Right hindlimb (tissue), 1 donor: ENCODE measurements at regions not wholly inside any gene's neighbourhood (a gene's known extent, or its start where the extent isn't known, plus 50 kb on each side); places are given as distances from the start of the nearest gene placed in this dataset.
"Not testable (repeated sequence)": the region's sequence is repeated elsewhere in the genome, so short reads cannot be mapped to it uniquely, and the experiment has no call there.

Experiments used
- DNase-seq: peaks from one replicate; pipeline ENCODE4 v3.0.0-alpha.2; 2018

DNA sequence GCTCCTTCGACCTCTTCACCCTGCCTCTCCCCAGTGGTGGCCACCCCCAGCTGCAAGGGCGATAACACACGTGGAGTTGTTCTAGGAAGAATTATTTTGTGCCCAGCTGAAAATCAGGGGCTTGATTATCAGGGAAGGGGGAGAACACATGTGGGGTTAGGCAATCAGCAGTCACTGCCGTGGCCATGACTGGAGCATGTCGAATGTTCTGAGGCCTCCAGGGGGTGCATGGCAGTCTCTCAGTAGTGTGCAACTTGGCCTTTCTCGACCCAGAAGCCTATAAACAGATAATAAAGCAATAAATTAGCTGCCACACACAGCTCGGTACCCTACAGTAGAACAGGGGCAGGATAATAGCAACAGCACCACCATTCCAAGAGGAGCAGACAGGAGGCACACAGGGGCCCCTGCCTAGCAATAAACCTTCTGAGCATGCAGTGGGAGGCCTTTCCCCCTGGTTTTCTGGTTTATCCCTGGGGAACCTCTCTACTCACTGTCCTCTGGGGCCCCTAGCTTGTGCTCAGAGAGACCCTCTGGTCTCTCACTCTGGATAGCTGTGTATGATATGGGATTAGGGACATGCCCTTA, 308.2 kb upstream of the PLGLB2 start:
- DNase-seq = not testable (repeated sequence)

DNA sequence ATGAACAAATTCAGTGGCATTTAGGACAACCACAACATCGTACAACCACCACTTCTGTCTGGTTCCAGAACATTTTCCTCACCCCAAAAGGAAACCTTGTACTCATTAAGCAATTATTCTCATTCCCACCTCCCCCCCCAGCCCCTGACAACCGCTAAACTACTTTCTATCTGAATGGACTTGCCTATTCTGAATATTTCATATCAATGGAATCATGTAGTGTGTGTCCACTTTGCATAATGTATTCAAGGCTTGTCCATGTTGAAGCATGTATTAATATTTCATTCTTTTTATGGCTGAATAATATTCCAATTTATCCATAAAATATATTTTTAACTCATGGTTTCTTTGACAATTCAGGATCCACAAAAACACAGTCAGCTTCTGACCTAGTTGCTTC, 307.2 kb upstream of the PLGLB2 start:
- DNase-seq = not testable (repeated sequence)

DNA sequence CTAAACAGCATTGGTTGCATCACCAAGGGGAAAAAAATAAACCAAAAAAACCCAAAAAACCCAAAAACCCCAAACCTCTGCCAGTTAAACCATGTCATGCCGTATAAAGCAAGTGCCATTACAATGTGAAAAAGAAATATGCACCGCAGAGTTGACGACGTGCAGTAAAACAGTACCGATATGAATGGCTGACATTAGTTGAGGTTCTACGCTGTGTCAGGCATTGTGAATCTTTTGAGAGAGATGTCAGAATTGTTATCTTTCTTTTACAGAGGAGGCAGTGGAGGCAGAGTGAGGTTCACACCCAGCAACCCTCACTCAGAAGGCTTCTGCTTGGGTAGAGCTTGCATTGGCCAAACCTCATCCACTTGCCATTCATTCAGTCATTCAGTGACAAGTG, 306.5 kb upstream of the PLGLB2 start:
- DNase-seq = not testable (repeated sequence)

DNA sequence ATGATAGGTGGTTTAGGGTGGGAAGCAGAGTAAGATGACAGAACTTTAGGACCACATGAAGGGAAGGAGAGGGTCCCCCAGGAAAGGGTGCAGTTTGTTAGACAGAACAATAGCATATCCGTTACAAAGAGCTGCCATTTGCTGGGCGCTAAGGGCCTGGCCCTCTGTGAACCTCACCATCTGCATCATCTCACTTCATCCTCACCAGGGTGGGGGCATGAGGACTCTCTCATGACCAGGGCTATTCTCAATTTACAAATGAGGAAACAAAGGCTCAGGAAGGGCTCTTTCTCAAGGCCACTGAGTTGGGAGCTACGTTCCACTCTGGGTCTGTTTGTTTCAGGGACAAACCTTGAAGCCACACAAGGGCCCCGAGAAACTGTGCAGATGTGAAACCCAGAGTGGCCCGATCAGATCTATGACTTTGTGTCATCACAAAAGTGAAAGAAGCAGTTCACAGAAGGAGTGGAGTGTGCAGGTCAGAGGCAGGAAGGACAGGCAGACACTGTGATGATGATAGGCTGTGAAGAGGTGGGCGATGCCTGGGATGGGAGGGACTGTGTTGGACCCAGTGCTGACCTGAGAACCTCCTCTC, 304.8 kb upstream of the PLGLB2 start:
- not testable (repeated sequence) for DNase-seq

DNA sequence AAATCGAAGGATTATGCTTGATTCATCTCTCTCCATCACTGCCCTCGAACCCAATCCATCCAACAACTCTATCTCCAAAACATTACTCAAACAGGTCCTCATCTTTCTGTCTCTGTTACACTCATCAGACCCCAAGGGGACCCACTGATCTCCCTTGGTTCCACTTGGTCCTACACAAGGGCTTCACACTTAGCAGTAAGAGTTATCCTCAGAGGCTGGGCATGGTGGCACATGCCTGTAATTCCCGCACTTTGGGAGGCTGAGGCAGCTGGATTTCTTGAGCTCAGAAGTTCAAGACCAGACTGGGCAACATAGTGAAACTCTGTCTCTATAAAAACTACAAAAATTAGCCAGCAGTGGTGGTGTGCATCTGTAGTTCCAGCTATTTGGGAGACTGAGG, 302.9 kb upstream of the PLGLB2 start:
- DNase-seq = not testable (repeated sequence)

DNA sequence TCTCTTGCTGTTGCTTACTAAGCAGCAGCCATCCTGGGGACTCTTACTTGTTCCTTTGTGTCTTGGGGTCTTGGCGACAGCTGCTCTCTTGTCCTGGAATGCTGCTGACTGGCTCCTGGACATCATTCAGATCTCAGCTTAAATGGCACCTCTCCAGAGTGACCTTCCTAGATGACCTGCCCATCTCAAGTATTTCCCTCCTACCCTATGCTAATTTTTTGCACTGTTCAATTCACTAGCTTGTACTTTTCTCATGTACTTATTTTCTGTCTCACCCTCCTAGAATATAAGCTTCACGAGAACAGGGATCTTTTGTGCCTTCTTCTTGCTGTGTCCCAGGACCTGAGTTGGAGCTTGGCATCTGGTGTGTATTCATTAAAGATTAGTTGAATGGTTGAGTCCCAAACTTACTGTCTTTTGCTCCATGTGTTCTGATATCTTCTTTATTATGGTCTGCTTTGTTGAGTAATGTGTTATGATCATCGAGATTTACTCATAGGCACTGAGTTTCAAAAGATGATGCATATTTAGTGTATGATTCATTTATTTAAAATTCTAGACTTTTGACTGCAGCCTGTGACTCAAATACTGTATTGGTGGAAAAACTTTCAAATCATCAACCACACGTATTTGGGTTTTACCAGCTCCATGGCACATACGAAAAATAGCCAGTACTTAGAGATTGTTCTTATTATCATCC, 302.1 kb upstream of the PLGLB2 start:
- not testable (repeated sequence) for DNase-seq

DNA sequence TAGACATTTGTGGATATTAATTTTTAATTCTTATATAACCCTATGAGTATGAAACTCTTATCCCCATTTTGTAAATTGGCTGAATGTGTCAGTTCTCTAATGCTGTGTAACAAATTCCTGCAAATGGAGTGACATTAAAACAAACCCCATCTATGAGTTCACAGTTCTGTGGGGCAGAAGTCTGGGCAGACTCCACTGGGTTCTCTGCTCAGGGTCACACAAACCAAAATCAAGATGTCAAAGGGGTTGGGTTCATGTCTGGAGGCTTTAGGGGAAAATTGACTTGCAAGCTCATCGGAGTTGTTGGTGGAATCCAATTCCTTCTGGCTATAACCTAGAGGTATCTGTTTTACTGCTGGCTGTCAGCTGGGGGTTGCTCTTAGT, 301.6 kb upstream of the PLGLB2 start:
- not testable (repeated sequence) for DNase-seq

DNA sequence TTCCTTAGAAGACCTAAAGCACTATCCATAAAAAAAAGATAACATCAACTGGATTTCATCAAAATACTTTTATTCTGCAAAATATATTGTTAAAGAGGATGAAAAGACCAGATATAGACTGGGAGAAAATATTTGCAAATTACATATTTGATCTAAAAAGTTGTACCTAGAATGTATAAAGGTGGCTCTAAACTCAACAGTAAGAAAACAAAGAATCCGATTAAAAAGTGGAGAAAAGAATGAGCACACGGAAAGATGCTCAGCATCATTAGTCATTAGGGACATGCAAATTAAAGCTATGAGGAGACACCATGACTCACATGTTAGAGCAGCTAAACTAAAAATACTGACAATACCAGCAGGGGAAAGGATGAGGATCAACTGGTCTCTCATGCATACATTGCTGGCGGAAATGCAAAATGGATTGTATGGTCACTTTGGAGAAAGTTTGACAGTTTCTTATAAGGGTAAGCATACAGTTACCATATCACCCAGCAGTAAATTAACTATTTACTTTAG, 298.4 kb upstream of the PLGLB2 start:
- not testable (repeated sequence) for DNase-seq

DNA sequence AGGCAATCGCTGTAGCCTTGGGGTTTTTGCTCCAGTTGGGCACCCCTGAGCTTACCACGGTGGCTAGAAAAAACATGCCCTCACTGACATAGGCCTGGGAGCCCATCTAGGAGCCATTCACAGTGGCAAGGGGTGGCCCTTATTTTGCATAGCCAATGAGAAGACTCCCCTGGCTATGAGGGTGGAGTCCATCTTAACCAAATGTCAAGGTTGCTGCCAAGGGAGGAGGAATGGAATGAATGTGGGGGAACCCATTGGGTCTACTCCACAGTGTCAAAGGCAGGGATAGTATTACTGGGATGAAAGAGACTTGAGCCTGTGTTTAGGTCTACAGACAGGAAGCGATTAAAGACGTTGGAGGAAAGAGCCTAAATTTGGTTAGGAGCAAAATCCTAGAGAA, 295.7 kb upstream of the PLGLB2 start:
- DNase-seq = not testable (repeated sequence)

DNA sequence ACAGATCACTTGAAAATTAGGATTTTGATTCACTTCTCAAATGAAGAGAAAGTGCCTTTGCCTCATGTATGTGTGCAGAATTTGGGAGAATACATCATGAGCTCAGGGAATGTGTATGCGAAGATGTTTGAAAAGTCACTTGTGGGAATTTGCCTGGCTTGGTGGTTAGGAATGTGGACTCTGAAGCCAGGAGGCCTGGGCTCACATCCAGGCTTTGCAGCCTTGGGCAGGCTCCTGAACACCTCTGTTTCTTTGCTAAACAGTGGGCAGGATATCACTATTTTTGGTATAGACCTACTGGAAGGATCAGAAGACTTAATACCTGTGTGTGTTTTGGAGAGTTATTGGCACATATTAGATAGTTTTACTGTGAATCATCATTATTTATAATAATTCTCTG, 295.0 kb upstream of the PLGLB2 start:
- peak; percentile 63 for DNase-seq

DNA sequence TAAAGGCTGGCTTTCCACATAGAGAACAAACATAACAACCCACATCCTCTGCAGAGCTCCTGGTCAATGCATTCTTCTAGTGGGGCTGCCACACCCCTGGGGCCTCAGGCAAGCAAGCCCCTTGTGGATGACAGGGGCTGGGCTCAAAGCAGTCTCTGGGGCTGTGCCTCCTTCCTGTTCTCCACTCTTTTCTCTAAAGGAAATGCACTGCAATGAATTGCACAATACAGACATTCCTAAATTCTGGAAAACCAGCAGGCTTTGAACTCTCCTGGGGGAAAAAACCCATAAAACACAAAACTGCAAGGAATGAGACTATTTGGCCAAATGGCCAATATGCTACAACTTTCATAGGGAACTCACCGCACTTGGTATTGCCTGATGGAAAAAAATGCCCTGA, 293.9 kb upstream of the PLGLB2 start:
- DNase-seq = peak; percentile 27

DNA sequence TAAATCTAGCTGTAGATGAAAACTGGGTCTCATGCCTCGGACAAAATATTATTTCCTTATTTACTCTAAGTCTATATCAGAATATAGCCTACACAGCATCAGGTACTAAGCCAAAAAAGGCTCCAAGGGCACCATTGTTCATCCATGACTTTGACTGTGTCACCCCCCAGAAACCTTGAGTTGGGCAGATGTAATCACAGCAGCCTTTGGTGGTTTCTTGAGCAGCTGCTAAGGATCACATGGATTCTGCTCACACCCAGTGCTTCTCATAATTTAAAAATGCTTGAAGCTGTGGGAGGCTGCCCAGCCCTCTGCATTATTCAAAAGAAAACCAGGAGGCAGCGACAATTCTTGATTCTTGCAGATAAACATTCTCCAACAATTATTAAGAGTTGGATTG, 293.5 kb upstream of the PLGLB2 start:
- DNase-seq = peak; percentile 15

DNA sequence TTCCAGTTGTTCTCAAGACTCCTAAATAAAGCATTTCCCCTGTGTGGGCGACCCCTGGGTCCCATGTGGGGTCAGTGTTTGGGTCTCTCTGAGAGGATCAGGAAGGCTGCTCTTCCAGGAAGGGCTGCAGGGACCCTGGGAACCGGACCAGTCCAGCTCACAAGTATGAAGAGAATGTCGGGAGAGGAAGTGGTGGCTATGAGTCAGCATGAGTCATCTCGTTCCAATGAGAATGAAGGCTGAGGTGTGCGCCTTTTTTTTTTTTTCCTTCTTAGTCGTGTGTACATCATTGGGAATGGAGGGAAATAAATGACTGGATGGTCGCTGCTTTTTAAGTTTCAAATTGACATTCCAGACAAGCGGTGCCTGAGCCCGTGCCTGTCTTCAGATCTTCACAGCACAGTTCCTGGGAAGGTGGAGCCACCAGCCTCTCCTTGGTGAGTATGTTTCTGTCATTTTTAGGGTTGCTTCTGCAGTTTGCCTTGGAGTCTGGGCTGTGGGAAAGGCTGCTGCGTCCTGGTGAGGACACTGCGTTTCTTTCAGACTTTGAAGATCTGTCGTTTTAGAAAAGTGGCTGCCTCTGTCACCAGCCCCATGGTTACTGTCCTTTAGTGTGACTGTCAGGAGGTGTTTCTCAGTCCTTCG, 292.6 kb upstream of the PLGLB2 start:
- not testable (repeated sequence) for DNase-seq

DNA sequence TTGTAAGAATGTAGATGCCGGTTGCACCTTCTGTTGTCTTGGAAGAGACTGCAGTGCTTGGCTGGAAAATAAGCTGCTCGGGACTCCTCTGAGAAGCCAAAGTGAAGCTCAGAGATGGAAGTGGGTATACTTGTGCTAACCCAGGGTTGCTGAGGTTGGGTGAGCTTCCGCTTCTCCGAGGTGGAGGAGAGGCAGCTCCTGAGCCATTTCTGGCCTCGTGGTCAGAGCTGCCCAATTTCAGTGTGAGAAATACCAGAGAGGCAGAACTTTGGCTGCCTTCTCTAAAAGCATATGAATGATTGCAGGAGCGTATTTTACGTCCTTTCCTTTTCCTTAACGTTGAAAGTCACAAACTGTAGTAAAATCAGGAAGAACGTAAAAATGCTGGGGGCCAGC, 292.0 kb upstream of the PLGLB2 start:
- DNase-seq = not testable (repeated sequence)

DNA sequence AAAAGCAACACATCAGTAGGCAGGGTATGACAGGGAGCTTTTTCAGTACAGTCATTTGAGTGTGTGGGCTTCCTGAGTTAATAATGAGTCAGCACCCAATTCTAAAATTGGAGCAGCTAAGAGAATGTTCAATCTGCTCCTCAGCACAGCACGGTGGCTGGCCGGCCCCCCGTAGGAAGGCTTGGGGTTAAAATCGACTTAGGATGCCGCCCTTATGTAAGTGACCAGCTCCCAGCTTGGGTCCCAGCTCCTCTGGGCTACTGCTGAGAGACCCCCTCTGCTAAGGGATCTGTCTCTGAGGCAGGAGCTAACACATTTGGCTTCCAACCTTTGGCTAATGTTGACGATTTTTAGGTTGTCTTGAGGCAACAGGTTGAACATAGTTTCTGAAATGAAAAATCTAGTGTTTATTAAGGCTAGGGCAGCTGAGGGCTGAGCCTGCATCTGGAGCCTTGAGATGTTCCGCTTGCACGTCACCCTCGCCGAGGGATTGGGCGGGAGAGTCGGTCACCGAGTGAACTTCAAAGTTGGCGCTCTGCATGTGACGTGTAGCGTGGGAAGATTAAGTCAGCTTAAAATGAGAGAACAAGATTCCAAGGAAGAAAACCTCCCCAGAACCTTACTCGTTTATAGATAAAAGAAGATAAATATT, 291.3 kb upstream of the PLGLB2 start:
- peak; percentile 19 for DNase-seq

DNA sequence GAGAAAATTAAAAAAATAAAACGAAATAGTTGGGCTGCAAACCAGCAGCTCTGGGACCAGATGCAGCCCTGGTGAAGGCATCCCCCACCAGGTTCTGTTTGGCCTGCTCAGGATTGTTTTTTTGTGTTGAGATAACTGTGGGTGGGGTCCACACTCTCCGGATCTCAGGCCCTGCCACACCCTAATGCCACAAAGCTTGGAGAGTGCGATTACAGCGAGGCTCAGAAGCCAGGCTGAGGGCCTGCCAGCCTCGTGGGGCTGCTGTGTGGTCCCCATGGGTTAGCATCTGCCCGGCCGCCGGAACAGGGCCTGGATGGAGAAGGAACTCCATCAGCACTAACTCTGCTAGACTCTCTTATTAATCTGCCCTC, 290.8 kb upstream of the PLGLB2 start:
- not testable (repeated sequence) for DNase-seq

DNA sequence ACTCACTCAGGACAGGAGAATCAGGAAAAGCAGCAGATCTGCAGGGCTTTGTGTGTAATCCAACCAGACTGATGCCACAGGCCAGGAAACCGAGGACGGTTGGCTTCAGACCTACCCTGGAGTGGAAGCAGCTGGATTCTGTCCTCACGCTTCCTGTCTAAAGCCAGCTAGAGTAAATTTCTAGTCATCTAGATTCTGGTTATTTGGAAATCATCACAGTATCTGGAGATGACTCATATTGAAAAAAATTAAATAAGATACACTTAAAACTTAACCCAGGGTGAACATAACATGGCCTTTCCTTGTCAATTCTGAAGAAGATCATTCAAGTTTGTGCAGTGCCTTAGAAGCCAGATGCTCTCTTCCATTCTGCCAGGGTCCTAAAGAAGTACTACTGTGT, 288.9 kb upstream of the PLGLB2 start:
- not testable (repeated sequence) for DNase-seq

DNA sequence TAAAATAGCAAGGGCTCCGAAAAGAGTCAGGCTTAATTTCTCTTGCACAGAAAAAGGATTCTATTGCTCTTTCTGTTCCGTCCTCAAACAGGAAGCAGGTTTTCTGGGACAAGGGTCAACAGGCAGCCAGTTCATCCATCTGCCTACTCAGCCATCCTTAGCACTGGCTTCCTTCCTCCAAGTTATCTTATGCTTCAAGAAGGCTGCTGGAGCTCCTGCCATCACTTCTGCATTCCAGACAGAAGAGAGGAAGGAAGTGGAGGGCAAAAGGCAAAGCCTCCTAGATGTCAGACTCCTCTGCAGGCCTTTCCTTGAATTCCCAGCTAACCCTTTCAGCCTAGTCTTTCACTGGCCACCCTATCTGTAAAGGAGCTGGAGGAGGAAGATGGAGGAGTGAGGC, 287.8 kb upstream of the PLGLB2 start:
- DNase-seq = not testable (repeated sequence)

DNA sequence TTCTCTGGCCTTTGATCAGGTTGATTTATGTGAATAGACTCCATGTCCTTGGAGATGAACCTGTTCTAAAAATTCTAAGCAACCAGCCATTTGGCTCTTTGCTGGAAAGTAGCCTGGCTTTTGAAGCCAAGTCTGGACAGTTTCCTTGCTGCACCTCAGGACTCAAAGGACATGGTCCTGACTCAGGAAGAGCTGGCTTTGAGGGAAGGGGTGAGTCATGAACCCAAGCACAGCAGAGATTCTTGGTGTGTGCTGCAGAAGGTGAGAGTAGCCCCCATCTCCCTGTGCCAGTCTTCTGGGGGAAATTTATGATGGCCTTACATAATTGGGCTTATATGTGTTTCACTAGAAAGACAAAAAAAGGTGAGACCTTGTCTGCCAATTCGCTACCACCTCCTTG, 287.2 kb upstream of the PLGLB2 start:
- not testable (repeated sequence) for DNase-seq

DNA sequence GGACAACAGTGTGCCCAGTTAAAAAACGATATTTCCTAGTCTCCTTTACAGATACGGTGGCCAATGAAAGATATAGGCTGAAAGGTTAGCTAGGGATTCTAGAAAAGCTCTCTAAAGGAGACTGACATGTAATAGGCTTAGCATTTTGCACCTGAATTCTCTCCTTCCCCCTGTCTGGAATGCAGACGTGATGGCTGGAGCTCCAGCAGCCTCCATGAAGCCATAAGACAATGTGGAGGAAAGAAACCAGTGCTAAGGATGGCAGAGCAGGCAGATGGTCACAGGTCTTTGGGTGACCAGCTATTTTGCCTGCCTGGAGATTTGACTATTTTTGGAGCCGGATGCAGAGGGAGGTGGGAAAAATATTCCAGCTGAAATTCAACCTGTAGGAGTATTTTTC, 286.2 kb upstream of the PLGLB2 start:
- DNase-seq = not testable (repeated sequence)

DNA sequence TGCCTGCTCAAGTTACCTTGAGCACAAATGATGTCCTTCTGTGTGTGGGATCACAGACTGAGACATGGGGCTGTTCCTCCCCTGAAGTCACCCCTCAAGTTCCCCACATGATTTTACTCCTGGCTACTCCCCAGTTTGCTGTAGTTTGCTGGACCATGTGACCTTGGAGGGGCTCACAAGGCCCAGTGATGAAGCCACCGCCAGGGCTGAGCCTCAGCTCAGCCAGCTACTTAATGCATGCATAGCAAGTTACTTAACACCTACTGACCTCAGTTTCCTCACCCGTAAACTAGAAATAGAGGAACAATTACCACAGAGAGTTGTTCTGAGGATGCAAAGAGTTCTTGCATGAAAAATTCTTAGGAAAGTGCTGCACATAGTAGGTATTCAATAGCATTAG, 283.7 kb upstream of the PLGLB2 start:
- not testable (repeated sequence) for DNase-seq

DNA sequence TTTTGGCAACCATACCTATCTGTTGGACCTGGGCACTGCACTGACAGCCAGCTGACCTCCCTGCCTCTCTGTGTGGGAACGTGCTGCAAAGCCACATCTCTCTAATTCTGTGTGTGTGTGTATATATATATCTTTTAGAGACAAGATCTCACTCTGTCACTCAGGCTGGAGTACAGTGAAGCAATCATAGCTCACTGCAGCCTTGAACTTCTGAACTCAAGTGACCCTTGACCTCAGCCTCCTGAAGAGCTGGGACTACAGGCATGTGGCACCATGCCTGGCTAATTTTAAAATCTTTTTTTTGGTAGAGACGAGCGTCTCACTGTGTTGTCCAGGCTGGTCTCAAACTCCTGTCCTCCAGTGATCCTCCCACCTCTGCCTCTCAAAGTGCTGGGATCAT, 282.2 kb upstream of the PLGLB2 start:
- DNase-seq = not testable (repeated sequence)

DNA sequence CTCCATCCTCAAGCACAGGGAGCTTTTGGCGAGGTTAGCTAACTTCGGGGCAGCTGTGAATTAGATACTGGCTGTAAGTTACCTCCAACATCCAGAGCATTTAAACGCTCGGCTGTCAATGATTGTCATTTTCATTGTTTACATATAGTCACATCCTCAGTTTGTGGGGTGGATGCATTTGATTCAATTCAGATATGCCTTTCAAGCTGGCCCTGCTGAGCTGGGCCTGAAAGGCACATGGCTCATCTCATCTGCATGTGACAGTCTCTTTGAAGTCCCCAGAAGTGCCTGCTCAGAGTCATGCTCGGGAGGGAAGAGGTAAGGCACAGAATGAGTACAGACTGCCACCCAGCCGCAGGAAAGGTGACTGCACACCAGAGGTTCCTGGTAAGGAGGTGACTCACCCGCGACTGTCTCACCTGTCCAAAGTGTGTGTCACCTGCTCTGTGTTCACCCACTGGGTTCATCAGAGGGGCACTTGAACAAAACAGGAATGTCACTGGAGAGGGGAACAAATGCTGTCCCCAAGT, 281.2 kb upstream of the PLGLB2 start:
- not testable (repeated sequence) for DNase-seq
